Neural progenitor cell (in vitro differentiated cells): ENCODE measurements at regions not wholly inside any gene's neighbourhood (a gene's known extent, or its start where the extent isn't known, plus 50 kb on each side); places are given as distances from the start of the nearest gene placed in this dataset.

Source experiments
- DNase-seq: peaks from one replicate; pipeline ENCODE4 v3.0.0-alpha.2; 2016; ENCODE audit warnings: low spot score
- H2AFZ ChIP-seq: fragments of 200-600 bp; sonication (generic); replicated peaks from 2 replicates; pipeline ENCODE4 v1.6.1; 2016; ENCODE audit warnings: antibody characterized with exemption
- H3F3A ChIP-seq: fragments of 200-600 bp; sonication (generic); 2 replicates; pipeline ENCODE4 v1.6.1; 2016; ENCODE audit warnings: antibody characterized with exemption, low read depth
- H3K27ac ChIP-seq: fragments of 200-600 bp; sonication (generic); 2 replicates; pipeline ENCODE4 v1.5.1; 2016; ENCODE audit warnings: mild to moderate bottlenecking
- H3K27me3 ChIP-seq: fragments of 200-600 bp; sonication (generic); 2 replicates; pipeline ENCODE4 v1.6.1; 2016; ENCODE audit warnings: mild to moderate bottlenecking, moderate library complexity
- H3K36me3 ChIP-seq: fragments of 200-600 bp; sonication (generic); 2 replicates; pipeline ENCODE4 v1.5.1; 2016
- H3K4me1 ChIP-seq: fragments of 200-600 bp; sonication (generic); 2 replicates; pipeline ENCODE4 v1.6.1; 2016; ENCODE audit warnings: mixed run types
- H3K4me2 ChIP-seq: fragments of 200-600 bp; sonication (generic); 2 replicates; pipeline ENCODE4 v1.6.1; 2016
- H3K4me3 ChIP-seq: fragments of 200-600 bp; sonication (generic); 2 replicates; pipeline ENCODE4 v1.5.1; 2016
- H3K79me2 ChIP-seq: fragments of 200-600 bp; sonication (generic); 2 replicates; pipeline ENCODE4 v1.6.1; 2016; ENCODE audit warnings: low read depth
- H3K9ac ChIP-seq: fragments of 200-600 bp; sonication (generic); 2 replicates; pipeline ENCODE4 v1.6.1; 2016
- H3K9me3 ChIP-seq: fragments of 200-600 bp; sonication (generic); 2 replicates; pipeline ENCODE4 v1.5.1; 2016; ENCODE audit warnings: low read depth
- H4K20me1 ChIP-seq: fragments of 200-600 bp; sonication (generic); 2 replicates; pipeline ENCODE4 v1.6.1; 2016; ENCODE audit warnings: low read depth
- H3K27ac Mint-ChIP-seq: 3 replicates; pipeline ENCODE4 v1.8.0; 2021; ENCODE audit warnings: mixed read lengths
- H3K27me3 Mint-ChIP-seq: 2 replicates; pipeline ENCODE4 v1.8.0; 2022; ENCODE audit warnings: low read depth, mild to moderate bottlenecking, inconsistent platforms, moderate library complexity, mixed read lengths; ENCODE audit not compliant: insufficient read depth
- H3K36me3 Mint-ChIP-seq: 3 replicates; pipeline ENCODE4 v1.8.0; 2021; ENCODE audit warnings: mixed read lengths
- H3K4me1 Mint-ChIP-seq: 3 replicates; pipeline ENCODE4 v1.8.0; 2021; ENCODE audit warnings: mixed read lengths
- H3K4me3 Mint-ChIP-seq: 3 replicates; pipeline ENCODE4 v1.8.0; 2021; ENCODE audit warnings: mild to moderate bottlenecking, moderate library complexity, mixed read lengths
- H3K9me3 Mint-ChIP-seq: 3 replicates; pipeline ENCODE4 v1.8.0; 2020; ENCODE audit warnings: mixed read lengths
- EZH2 ChIP-seq: fragments of 200-600 bp; sonication (generic); IDR thresholded peaks from 2 replicates; pipeline ENCODE4 v1.6.1; 2017; ENCODE audit warnings: antibody characterized with exemption, mild to moderate bottlenecking, moderate library complexity
- EZH2phosphoT487 ChIP-seq: fragments of 200-600 bp; sonication (generic); IDR thresholded peaks from 2 replicates; pipeline ENCODE4 v1.6.1; 2017; ENCODE audit warnings: antibody characterized with exemption
- TF ChIP-seq, protein P1 (sequence below): fragments of 200-600 bp; sonication (generic); IDR thresholded peaks from 2 replicates; pipeline ENCODE4 v1.5.1; 2017; ENCODE audit warnings: antibody characterized with exemption, mild to moderate bottlenecking

DNA sequence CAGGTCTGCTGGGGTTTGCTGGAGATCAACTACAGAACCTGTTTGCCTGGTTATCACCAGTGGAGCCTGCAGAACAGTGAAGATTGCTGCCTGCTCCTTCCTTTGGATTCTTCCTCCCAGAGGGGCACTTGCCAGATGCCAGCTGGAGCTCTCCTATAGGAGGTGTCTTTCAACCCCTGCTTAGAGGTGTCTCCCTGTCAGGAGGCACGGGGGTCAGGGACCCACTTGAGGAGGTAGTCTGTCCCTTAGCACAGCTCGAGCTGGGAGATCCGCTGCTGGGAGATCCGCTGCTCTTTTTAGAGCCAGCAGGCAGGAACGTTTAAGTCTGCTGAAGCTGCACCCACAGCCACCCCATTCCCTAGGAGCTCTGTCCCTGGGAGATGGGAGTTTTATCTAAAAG, 1806.3 kb upstream of the ADGRL3 start:
- Mint-ChIP-seq H3K4me3 (no peak overlapping the region), H3K27me3 (peaks cover 2% of the 10 kb centered on the region), H3K9me3 (peaks cover 8% of the 10 kb centered on the region), H3K27ac (no peak overlapping the region), H3K36me3 (no peaks in the 10 kb centered on the region), H3K4me1 (no peaks in the 10 kb centered on the region)
- H4K20me1 ChIP-seq, result no peaks in the 10 kb centered on the region
- H3K27ac ChIP-seq, result no peak overlapping the region
- H3K27me3 ChIP-seq, result no peaks in the 10 kb centered on the region
- H3F3A ChIP-seq, result no peaks in the 10 kb centered on the region
- no peak overlapping the region for H3K9ac ChIP-seq
- H3K4me1 ChIP-seq, result no peaks in the 10 kb centered on the region
- peaks cover 7% of the 10 kb centered on the region for H3K36me3 ChIP-seq
- TF ChIP-seq EZH2phosphoT487 (no peak), EZH2 (no peak)
- TF ChIP-seq, protein P1, sequence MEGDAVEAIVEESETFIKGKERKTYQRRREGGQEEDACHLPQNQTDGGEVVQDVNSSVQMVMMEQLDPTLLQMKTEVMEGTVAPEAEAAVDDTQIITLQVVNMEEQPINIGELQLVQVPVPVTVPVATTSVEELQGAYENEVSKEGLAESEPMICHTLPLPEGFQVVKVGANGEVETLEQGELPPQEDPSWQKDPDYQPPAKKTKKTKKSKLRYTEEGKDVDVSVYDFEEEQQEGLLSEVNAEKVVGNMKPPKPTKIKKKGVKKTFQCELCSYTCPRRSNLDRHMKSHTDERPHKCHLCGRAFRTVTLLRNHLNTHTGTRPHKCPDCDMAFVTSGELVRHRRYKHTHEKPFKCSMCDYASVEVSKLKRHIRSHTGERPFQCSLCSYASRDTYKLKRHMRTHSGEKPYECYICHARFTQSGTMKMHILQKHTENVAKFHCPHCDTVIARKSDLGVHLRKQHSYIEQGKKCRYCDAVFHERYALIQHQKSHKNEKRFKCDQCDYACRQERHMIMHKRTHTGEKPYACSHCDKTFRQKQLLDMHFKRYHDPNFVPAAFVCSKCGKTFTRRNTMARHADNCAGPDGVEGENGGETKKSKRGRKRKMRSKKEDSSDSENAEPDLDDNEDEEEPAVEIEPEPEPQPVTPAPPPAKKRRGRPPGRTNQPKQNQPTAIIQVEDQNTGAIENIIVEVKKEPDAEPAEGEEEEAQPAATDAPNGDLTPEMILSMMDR, result no peak
- no peak overlapping the region for H3K4me2 ChIP-seq
- H3K79me2 ChIP-seq, result no peaks in the 10 kb centered on the region
- no peak overlapping the region for H2AFZ ChIP-seq
- no peak overlapping the region for H3K4me3 ChIP-seq
- DNase-seq, result no peak
- peaks cover 6% of the 10 kb centered on the region for H3K9me3 ChIP-seq

DNA sequence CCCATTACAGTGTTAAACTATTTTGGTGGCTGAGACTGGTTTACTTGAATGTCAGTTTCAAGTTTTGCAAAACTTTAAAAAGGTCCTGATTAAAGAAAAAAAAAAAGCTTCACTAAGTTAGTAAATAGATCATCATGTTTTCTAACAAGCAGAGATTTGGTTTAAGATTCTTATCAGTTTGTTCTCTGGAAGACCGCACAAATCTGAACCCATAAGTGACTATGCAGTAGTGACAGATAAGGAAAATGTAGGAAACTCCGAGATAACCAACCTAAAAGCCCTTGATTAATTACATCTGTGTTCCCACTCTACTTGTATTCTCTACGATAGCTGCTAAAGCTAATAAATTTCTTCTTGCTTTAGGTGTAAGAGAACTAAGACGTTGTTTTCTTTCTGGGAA, 1799.8 kb upstream of the ADGRL3 start:
- DNase-seq, result no peak
- Histone ChIP-seq H3K9ac (no peak overlapping the region), H3F3A (no peaks in the 10 kb centered on the region), H3K4me3 (no peak overlapping the region), H3K27me3 (no peaks in the 10 kb centered on the region), H4K20me1 (no peaks in the 10 kb centered on the region), H3K79me2 (no peaks in the 10 kb centered on the region), H3K27ac (no peak overlapping the region), H3K4me1 (no peaks in the 10 kb centered on the region), H3K9me3 (no peaks in the 10 kb centered on the region), H2AFZ (no peak overlapping the region), H3K36me3 (no peaks in the 10 kb centered on the region), H3K4me2 (no peak overlapping the region)
- no peaks in the 10 kb centered on the region for H3K9me3 Mint-ChIP-seq
- H3K4me3 Mint-ChIP-seq, result no peak overlapping the region
- no peak overlapping the region for H3K27ac Mint-ChIP-seq
- no peak for TF ChIP-seq EZH2phosphoT487
- H3K27me3 Mint-ChIP-seq, result peaks cover 2% of the 10 kb centered on the region
- H3K36me3 Mint-ChIP-seq, result no peaks in the 10 kb centered on the region
- H3K4me1 Mint-ChIP-seq, result no peaks in the 10 kb centered on the region

DNA sequence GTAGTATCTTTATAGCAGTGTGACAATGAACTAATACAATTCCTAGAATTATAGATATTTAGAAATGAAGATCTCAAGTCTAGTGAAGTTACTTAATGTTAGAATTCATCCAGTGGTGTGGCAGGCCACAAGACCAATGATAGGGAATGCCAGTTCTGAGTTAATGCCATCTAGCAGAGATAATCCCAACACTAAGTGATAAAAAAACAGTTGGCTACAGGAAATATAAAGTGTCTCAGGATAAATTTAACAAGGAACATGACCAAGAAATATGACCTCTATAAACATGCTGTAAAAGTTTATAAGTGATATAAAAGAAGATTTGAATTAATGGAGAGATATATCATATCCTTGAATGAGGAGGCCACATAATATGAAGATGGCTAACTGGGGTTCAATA, 1790.5 kb upstream of the ADGRL3 start:
- Histone ChIP-seq H4K20me1 (no peaks in the 10 kb centered on the region), H3K4me2 (no peak overlapping the region), H3K9me3 (no peaks in the 10 kb centered on the region), H3K36me3 (no peaks in the 10 kb centered on the region), H3K27ac (no peak overlapping the region), H2AFZ (no peak overlapping the region), H3F3A (no peaks in the 10 kb centered on the region), H3K4me3 (no peak overlapping the region), H3K4me1 (no peaks in the 10 kb centered on the region), H3K79me2 (no peaks in the 10 kb centered on the region), H3K9ac (no peak overlapping the region), H3K27me3 (no peaks in the 10 kb centered on the region)
- Mint-ChIP-seq H3K36me3 (no peaks in the 10 kb centered on the region), H3K27me3 (peaks cover under 1% of the 10 kb centered on the region), H3K4me1 (no peaks in the 10 kb centered on the region), H3K9me3 (peaks cover 2% of the 10 kb centered on the region), H3K27ac (no peak overlapping the region), H3K4me3 (no peak overlapping the region)
- TF ChIP-seq, protein P1, result no peak
- TF ChIP-seq EZH2, result no peak
- TF ChIP-seq EZH2phosphoT487, result no peak
- DNase-seq, result no peak

DNA sequence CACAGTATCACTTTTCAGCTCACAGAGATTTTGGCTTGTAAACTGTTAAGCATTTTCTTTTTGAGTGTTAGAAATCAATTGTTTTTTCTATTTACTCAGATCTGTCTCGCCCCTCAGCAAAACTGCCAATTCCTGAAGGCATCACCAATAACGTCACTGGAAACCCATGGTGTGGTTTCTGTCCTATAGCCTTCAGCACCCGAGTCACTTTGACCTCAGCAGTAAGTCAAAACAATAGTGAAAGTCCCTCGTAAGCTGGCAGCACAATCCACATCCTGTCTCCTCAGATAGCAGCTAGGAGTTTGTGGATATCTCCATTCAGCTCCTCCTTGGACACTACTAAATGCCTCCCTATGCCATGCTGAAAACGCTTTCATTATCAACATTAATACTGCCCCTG, 1787.4 kb upstream of the ADGRL3 start:
- TF ChIP-seq, protein P1, result no peak
- TF ChIP-seq EZH2, result no peak
- TF ChIP-seq EZH2phosphoT487, result no peak

More for the DNA sequence above, 1787.4 kb upstream of the ADGRL3 start:
- Histone ChIP-seq H3K79me2 (no peaks in the 10 kb centered on the region), H4K20me1 (no peaks in the 10 kb centered on the region), H3K27ac (no peak overlapping the region), H3K4me2 (no peak overlapping the region), H3F3A (no peaks in the 10 kb centered on the region), H3K4me3 (no peak overlapping the region), H3K9me3 (no peaks in the 10 kb centered on the region), H3K36me3 (no peaks in the 10 kb centered on the region), H3K27me3 (no peaks in the 10 kb centered on the region), H2AFZ (no peak overlapping the region), H3K4me1 (no peaks in the 10 kb centered on the region), H3K9ac (no peak overlapping the region)
- no peaks in the 10 kb centered on the region for H3K4me1 Mint-ChIP-seq
- peaks cover 2% of the 10 kb centered on the region for H3K27me3 Mint-ChIP-seq
- DNase-seq, result no peak
- peaks cover 2% of the 10 kb centered on the region for H3K9me3 Mint-ChIP-seq
- no peaks in the 10 kb centered on the region for H3K36me3 Mint-ChIP-seq
- no peak overlapping the region for H3K4me3 Mint-ChIP-seq
- H3K27ac Mint-ChIP-seq, result no peak overlapping the region
